Central memory CD8-positive, alpha-beta T cell (primary cell): ENCODE measurements at regions not wholly inside any gene's neighbourhood (a gene's known extent, or its start where the extent isn't known, plus 50 kb on each side); places are given as distances from the start of the nearest gene placed in this dataset.
"Not testable (repeated sequence)": the region's sequence is repeated elsewhere in the genome, so short reads cannot be mapped to it uniquely, and the experiment has no call there.

Experiments
- ATAC-seq: fragments of 150-1000 bp; cut with Tn5 transposase; replicated peaks from 2 replicates; pipeline ENCODE4 v1.10.0; 2022; ENCODE audit warnings: mild to moderate bottlenecking, moderate FRiP score, moderate number of reproducible peaks; ENCODE audit not compliant: poor library complexity, severe bottlenecking; ENCODE audit errors: extremely low read depth
- DNase-seq, 2 donors: peaks; one replicate each; pipeline ENCODE4 v3.0.0; 2021; ENCODE audit warnings: low spot score in 2 of 2
- H3K27ac Mint-ChIP-seq: one replicate; pipeline ENCODE4 v1.8.0; 2022; ENCODE audit warnings: low read depth, mild to moderate bottlenecking, moderate library complexity, mixed read lengths
- H3K27me3 Mint-ChIP-seq: one replicate; pipeline ENCODE4 v1.8.0; 2022; ENCODE audit warnings: mixed read lengths
- H3K36me3 Mint-ChIP-seq: one replicate; pipeline ENCODE4 v1.8.0; 2022; ENCODE audit warnings: mild to moderate bottlenecking, moderate library complexity, mixed read lengths; ENCODE audit not compliant: insufficient read depth
- H3K4me1 Mint-ChIP-seq: one replicate; pipeline ENCODE4 v1.8.0; 2022; ENCODE audit warnings: mixed read lengths
- H3K4me3 Mint-ChIP-seq: one replicate; pipeline ENCODE4 v1.8.0; 2022; ENCODE audit warnings: mild to moderate bottlenecking, moderate library complexity, mixed read lengths
- H3K9me3 Mint-ChIP-seq: one replicate; pipeline ENCODE4 v1.8.0; 2022; ENCODE audit warnings: mixed read lengths

GRCh38 chr2:107525406-107525805 lies 301.3 kb upstream of the RGPD4 start:
- no peaks in the 10 kb centered on the region for H3K27me3 Mint-ChIP-seq
- DNase-seq = no peak
- peaks cover 15% of the 10 kb centered on the region for H3K9me3 Mint-ChIP-seq
- no peaks in the 10 kb centered on the region for H3K36me3 Mint-ChIP-seq
- no peak overlapping the region for H3K4me3 Mint-ChIP-seq
- H3K27ac Mint-ChIP-seq = no peak overlapping the region
- no peaks in the 10 kb centered on the region for H3K4me1 Mint-ChIP-seq
- ATAC-seq = no peak

GRCh38 chr2:107529146-107529545 lies 297.5 kb upstream of the RGPD4 start:
- ATAC-seq (no peak), DNase-seq (no peak)
- Mint-ChIP-seq H3K27me3 (no peaks in the 10 kb centered on the region), H3K9me3 (peaks cover 5% of the 10 kb centered on the region), H3K27ac (no peak overlapping the region), H3K4me1 (no peaks in the 10 kb centered on the region), H3K4me3 (no peak overlapping the region), H3K36me3 (no peaks in the 10 kb centered on the region)

- no peaks in the 10 kb centered on the region for H3K36me3 Mint-ChIP-seq
- peaks cover 14% of the 10 kb centered on the region for H3K9me3 Mint-ChIP-seq
- DNase-seq (no peak), ATAC-seq (no peak)
- no peaks in the 10 kb centered on the region for H3K27me3 Mint-ChIP-seq
- no peaks in the 10 kb centered on the region for H3K4me1 Mint-ChIP-seq
- H3K27ac Mint-ChIP-seq = no peak overlapping the region
- H3K4me3 Mint-ChIP-seq = no peak overlapping the region
These were observed 296.6 kb upstream of the RGPD4 start for GRCh38 chr2:107530046-107530445.

- Mint-ChIP-seq H3K27ac (no peak overlapping the region), H3K4me1 (no peaks in the 10 kb centered on the region), H3K36me3 (no peaks in the 10 kb centered on the region), H3K4me3 (no peak overlapping the region), H3K9me3 (peaks cover 13% of the 10 kb centered on the region), H3K27me3 (no peaks in the 10 kb centered on the region)
- DNase-seq = no peak
- ATAC-seq = no peak
These were observed 291.8 kb upstream of the RGPD4 start for GRCh38 chr2:107534926-107535325.

- not testable (repeated sequence) for H3K36me3 Mint-ChIP-seq
These were observed 290.6 kb upstream of the RGPD4 start for GRCh38 chr2:107535905-107536689.

GRCh38 chr2:107542314-107542740 lies 284.4 kb upstream of the RGPD4 start:
- Mint-ChIP-seq H3K27ac (no peak overlapping the region), H3K4me1 (no peaks in the 10 kb centered on the region), H3K27me3 (no peaks in the 10 kb centered on the region), H3K9me3 (peaks cover 7% of the 10 kb centered on the region), H3K4me3 (no peak overlapping the region), H3K36me3 (no peaks in the 10 kb centered on the region)
- DNase-seq = no peak
- no peak for ATAC-seq

More at GRCh38 chr2:107535905-107536689, 290.6 kb upstream of the RGPD4 start:
- ATAC-seq, H3K4me3 Mint-ChIP-seq, DNase-seq, H3K27ac Mint-ChIP-seq, H3K4me1 Mint-ChIP-seq, H3K27me3 Mint-ChIP-seq: not testable (repeated sequence)
- H3K9me3 Mint-ChIP-seq = peaks cover 19% of the 10 kb centered on the region

GRCh38 chr2:107543793-107544192 lies 282.9 kb upstream of the RGPD4 start:
- no peaks in the 10 kb centered on the region for H3K4me1 Mint-ChIP-seq
- H3K4me3 Mint-ChIP-seq = no peak overlapping the region
- DNase-seq = no peak
- H3K9me3 Mint-ChIP-seq = peaks cover 7% of the 10 kb centered on the region
- no peaks in the 10 kb centered on the region for H3K27me3 Mint-ChIP-seq
- ATAC-seq = no peak
- no peaks in the 10 kb centered on the region for H3K36me3 Mint-ChIP-seq
- no peak overlapping the region for H3K27ac Mint-ChIP-seq

- H3K4me1 Mint-ChIP-seq = no peaks in the 10 kb centered on the region
- ATAC-seq = no peak
- no peak overlapping the region for H3K27ac Mint-ChIP-seq
- H3K4me3 Mint-ChIP-seq = no peak overlapping the region
- H3K9me3 Mint-ChIP-seq = peaks cover 7% of the 10 kb centered on the region
- H3K27me3 Mint-ChIP-seq = no peaks in the 10 kb centered on the region
- H3K36me3 Mint-ChIP-seq = no peaks in the 10 kb centered on the region
- DNase-seq = no peak
These were observed 281.6 kb upstream of the RGPD4 start for GRCh38 chr2:107545066-107545465.

- H3K4me1 Mint-ChIP-seq = no peaks in the 10 kb centered on the region
- no peaks in the 10 kb centered on the region for H3K36me3 Mint-ChIP-seq
- ATAC-seq (no peak), DNase-seq (no peak)
- peaks cover 4% of the 10 kb centered on the region for H3K9me3 Mint-ChIP-seq
- H3K27ac Mint-ChIP-seq = no peak overlapping the region
- H3K4me3 Mint-ChIP-seq = no peak overlapping the region
- H3K27me3 Mint-ChIP-seq = no peaks in the 10 kb centered on the region
These were observed 280.8 kb upstream of the RGPD4 start for GRCh38 chr2:107545851-107546250.

GRCh38 chr2:107548216-107548615 lies 278.5 kb upstream of the RGPD4 start:
- H3K27me3 Mint-ChIP-seq = no peaks in the 10 kb centered on the region
- H3K4me1 Mint-ChIP-seq = no peaks in the 10 kb centered on the region
- no peaks in the 10 kb centered on the region for H3K9me3 Mint-ChIP-seq
- no peak overlapping the region for H3K27ac Mint-ChIP-seq
- ATAC-seq = no peak
- no peak for DNase-seq
- H3K36me3 Mint-ChIP-seq = no peaks in the 10 kb centered on the region
- H3K4me3 Mint-ChIP-seq = no peak overlapping the region

- Mint-ChIP-seq H3K27me3 (no peaks in the 10 kb centered on the region), H3K4me1 (no peaks in the 10 kb centered on the region), H3K4me3 (no peak overlapping the region), H3K27ac (no peak overlapping the region), H3K36me3 (no peaks in the 10 kb centered on the region), H3K9me3 (peaks cover 6% of the 10 kb centered on the region)
- DNase-seq (no peak), ATAC-seq (no peak)
These were observed 273.6 kb upstream of the RGPD4 start for GRCh38 chr2:107553046-107553445.

- ATAC-seq (no peak), DNase-seq (no peak)
- Mint-ChIP-seq H3K27ac (no peak overlapping the region), H3K4me1 (no peaks in the 10 kb centered on the region), H3K9me3 (peaks cover 6% of the 10 kb centered on the region), H3K4me3 (no peak overlapping the region), H3K27me3 (no peaks in the 10 kb centered on the region), H3K36me3 (no peaks in the 10 kb centered on the region)
These were observed 273.2 kb upstream of the RGPD4 start for GRCh38 chr2:107553539-107553938.

- H3K4me1 Mint-ChIP-seq = no peaks in the 10 kb centered on the region
- DNase-seq (no peak), ATAC-seq (no peak)
- no peaks in the 10 kb centered on the region for H3K36me3 Mint-ChIP-seq
- no peak overlapping the region for H3K27ac Mint-ChIP-seq
- no peak overlapping the region for H3K4me3 Mint-ChIP-seq
- no peaks in the 10 kb centered on the region for H3K27me3 Mint-ChIP-seq
- H3K9me3 Mint-ChIP-seq = peaks cover 16% of the 10 kb centered on the region
These were observed 270.6 kb upstream of the RGPD4 start for GRCh38 chr2:107556038-107556627.
